IMR-90 (cell line): ENCODE measurements at regions not wholly inside any gene's neighbourhood (a gene's known extent, or its start where the extent isn't known, plus 50 kb on each side); places are given as distances from the start of the nearest gene placed in this dataset.

ENCODE experiments used
- BHLHE40 ChIP-seq: fragments of 150-350 bp; IDR thresholded peaks from 2 replicates; pipeline ENCODE4 v1.6.1; 2016; ENCODE audit warnings: mild to moderate bottlenecking, low read depth, low read length
- ELK1 ChIP-seq: fragments of 150-350 bp; IDR thresholded peaks from 2 replicates; pipeline ENCODE4 v1.6.1; 2016; ENCODE audit warnings: low read depth, mild to moderate bottlenecking, low read length, moderate library complexity, borderline replicate concordance
- FOS ChIP-seq: fragments of 150-350 bp; IDR thresholded peaks from 2 replicates; pipeline ENCODE4 v1.6.1; 2016; ENCODE audit warnings: low read depth, low read length
- MAFK ChIP-seq: IDR thresholded peaks from 2 replicates; pipeline ENCODE4 v1.6.1; 2012; ENCODE audit warnings: low read depth, low read length, improper control_type of control experiment
- MAZ ChIP-seq: IDR thresholded peaks from 2 replicates; pipeline ENCODE4 v1.6.1; 2012; ENCODE audit warnings: low read depth, mild to moderate bottlenecking, low read length, improper control_type of control experiment, moderate library complexity, borderline replicate concordance
- NFE2L2 ChIP-seq: fragments of 150-350 bp; IDR thresholded peaks from 2 replicates; pipeline ENCODE4 v1.6.1; 2016; ENCODE audit warnings: low read depth, mild to moderate bottlenecking, low read length
- POLR2A ChIP-seq: IDR thresholded peaks from 2 replicates; pipeline ENCODE4 v1.6.1; 2012; ENCODE audit warnings: mild to moderate bottlenecking, low read depth, low read length
- RAD21 ChIP-seq: IDR thresholded peaks from 2 replicates; pipeline ENCODE4 v1.6.1; 2012; ENCODE audit warnings: low read length, improper control_type of control experiment
- RCOR1 ChIP-seq: IDR thresholded peaks from 2 replicates; pipeline ENCODE4 v1.6.1; 2012; ENCODE audit warnings: mild to moderate bottlenecking, low read length, improper control_type of control experiment; ENCODE audit not compliant: insufficient replicate concordance
- RFX5 ChIP-seq: IDR thresholded peaks from 2 replicates; pipeline ENCODE4 v1.8.0; 2012; ENCODE audit warnings: low read depth, mild to moderate bottlenecking, low read length, moderate library complexity
- SMC3 ChIP-seq: fragments of 150-350 bp; IDR thresholded peaks from 2 replicates; pipeline ENCODE4 v1.6.1; 2016; ENCODE audit warnings: low read depth, mild to moderate bottlenecking, antibody characterized with exemption, low read length, moderate library complexity
- USF2 ChIP-seq: fragments of 150-350 bp; IDR thresholded peaks from 2 replicates; pipeline ENCODE4 v1.6.1; 2017; ENCODE audit warnings: mild to moderate bottlenecking, antibody characterized with exemption, low read length, low read depth
- TF ChIP-seq, protein P1 (sequence below): conservative IDR thresholded peaks from 2 replicates; pipeline ENCODE4 v1.5.1; 2012; ENCODE audit warnings: mild to moderate bottlenecking, low read depth, low read length, improper control_type of control experiment

GRCh38 chr18:49708662-49709346 lies 104.5 kb downstream of the ACAA2 start:
- TF ChIP-seq, protein P1, sequence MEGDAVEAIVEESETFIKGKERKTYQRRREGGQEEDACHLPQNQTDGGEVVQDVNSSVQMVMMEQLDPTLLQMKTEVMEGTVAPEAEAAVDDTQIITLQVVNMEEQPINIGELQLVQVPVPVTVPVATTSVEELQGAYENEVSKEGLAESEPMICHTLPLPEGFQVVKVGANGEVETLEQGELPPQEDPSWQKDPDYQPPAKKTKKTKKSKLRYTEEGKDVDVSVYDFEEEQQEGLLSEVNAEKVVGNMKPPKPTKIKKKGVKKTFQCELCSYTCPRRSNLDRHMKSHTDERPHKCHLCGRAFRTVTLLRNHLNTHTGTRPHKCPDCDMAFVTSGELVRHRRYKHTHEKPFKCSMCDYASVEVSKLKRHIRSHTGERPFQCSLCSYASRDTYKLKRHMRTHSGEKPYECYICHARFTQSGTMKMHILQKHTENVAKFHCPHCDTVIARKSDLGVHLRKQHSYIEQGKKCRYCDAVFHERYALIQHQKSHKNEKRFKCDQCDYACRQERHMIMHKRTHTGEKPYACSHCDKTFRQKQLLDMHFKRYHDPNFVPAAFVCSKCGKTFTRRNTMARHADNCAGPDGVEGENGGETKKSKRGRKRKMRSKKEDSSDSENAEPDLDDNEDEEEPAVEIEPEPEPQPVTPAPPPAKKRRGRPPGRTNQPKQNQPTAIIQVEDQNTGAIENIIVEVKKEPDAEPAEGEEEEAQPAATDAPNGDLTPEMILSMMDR = no peak
- TF ChIP-seq NFE2L2 = no peak
- no peak for TF ChIP-seq POLR2A
- no peak for TF ChIP-seq MAFK
- TF ChIP-seq RAD21 = no peak
- no peak for TF ChIP-seq RFX5
- TF ChIP-seq RCOR1 = no peak
- no peak for TF ChIP-seq FOS
- TF ChIP-seq ELK1 = no peak
- TF ChIP-seq BHLHE40 = no peak
- no peak for TF ChIP-seq SMC3
- TF ChIP-seq MAZ = no peak
- no peak for TF ChIP-seq USF2
